Left hindlimb (tissue), 1 donor: ENCODE measurements at regions not wholly inside any gene's neighbourhood (a gene's known extent, or its start where the extent isn't known, plus 50 kb on each side); places are given as distances from the start of the nearest gene placed in this dataset.

ENCODE experiments used
- DNase-seq: peaks from one replicate; pipeline ENCODE4 v3.0.0-alpha.2; 2018

DNA sequence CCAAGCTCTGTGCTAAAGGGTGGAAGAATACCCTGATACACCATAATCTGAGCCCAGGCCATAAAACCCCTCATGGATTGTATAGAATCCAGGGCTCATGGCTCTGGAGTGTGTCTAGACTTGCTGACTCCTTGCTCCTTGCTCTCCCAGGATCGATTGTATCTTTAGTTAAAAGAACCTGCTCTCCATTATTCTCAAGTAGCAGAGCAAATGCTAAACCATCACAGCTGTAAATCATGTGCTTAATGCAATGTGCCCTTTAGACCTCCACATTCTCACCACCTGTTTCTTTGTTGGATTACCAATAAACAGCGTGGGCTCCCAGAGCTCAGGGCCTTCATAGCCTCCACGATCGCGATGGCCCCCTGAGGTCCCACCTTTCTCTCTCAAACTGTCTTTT is 411.6 kb upstream of the FBXO33 start:
- no peak for DNase-seq

DNA sequence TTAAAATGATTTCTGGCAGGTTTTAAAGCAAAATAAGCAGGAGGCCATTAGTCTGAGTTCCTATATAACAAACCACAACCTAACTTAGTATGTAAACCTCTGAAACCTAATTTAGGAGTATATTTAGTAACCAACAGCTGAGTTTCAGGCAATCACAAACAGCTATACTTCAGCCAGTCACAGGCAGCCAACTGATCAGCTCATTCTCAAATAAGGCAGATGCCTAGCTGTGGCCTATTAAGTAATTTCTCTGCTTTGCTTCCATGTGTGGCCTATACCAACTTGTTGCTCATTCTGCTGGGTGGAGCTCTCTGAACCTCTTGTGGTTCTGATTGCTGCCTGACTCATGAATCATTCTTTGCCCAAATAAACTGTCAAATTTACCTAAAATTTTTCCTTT is 408.9 kb upstream of the FBXO33 start:
- DNase-seq, result no peak

DNA sequence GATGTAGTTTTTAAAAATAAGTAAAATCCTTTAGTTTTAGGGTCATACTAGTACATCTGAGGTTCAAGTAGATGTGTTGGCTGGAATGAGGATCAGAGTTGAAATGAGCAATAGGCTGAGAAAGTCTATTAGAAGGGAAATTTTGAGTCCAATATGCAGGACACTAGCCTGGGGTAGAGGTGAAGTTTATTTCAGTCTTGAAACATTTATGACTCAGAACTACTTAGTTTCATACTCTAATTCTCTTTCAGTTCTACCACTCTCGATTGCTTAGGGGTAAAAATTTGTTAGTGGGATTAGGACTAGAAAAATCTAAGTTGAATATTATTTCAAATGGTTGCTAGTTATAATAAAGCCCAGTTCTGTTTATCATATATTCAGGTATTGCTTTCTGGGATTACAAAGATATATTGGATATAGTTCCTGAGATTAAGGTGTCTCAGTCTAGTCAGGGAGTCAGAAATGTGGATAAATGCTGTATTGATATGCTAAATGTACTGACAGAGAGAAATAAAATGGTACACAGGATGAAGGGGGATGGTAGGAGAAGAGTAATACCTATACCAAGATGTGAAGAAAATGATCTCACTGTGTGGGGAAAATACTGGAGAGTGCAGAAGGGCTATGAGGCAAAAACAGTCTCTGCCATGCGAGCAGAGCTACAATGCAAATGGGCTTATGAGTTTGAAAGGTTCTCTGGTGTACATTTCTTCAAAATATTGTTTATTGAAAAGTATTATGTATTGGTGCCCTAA is 395.8 kb upstream of the FBXO33 start:
- DNase-seq, result no peak

DNA sequence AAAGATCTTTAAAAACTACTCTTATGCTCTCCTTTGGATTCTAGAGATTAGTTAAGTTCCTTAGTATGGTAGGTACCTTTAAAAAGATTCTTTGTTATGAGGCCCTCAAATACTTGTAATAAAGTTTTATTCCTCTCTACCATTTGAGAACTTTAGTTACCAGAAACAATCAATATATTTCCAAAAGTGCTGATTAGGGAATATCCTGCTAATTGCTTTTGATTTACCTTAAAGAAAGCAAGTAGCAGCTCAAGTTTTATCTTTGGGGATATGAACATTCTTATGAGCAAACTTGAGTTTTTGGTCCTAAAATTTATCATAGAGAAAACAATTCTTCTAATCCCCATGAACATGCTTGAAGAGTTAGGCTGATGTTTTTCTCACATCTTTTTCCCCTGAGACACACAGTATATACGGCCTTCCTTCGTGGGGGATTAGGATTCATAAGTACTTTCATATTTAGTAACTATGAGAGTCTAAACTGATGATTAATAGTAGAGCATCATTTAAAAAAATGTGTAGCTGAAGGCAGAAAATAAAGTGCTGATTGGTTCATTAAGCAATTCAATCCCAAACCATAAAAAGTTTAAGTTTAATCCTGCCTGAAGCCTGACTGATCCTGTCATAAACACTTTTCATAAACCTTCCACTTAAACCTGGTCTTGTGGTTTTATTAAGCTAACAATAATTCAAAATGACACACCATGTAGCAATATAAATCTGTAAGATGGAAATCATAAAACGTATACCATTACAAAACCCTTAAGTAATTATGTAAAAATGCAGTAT is 380.5 kb upstream of the FBXO33 start:
- DNase-seq, result no peak

- no peak for DNase-seq
Observed at GRCh38 chr14:39807271-39807670, 375.0 kb upstream of the FBXO33 start.

DNA sequence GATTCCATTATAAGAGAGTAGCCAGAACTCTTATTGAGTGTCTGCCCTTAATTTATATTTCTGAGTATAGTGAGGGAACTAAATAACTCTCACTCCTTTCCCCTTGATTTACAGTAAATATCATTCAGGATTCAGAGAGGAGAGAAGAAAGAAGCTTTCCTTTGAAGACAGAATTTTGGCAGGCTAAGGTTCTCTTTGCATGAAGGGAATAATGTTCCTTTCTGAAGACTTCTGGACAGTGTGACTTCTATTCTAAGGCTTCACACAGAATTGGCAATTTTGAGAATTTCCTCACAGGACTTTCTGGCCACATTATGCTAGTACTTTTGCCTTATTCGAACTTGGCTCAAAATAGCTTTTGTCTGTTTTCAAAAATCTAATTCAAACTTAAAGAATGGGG is 352.2 kb upstream of the FBXO33 start:
- DNase-seq, result no peak

DNA sequence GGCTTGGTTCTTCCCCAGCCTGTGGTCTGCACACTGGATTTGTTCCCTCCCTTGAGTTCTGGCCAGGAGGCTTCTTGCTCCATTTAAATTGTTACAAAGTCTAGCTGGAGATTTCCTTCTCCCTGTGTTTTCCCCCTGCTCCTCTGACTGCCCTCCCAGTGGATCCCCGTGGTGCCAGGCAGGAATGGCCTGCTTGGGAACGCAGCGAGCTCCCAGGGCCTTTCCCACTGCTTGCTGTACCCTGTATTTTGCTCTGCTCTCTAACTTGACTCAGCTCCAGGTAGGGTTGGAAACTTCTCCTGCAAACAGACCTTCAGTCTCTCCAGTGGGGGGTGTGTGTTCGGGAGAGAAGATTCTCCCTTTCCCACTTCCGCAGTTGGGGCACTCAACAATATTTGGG is 349.2 kb upstream of the FBXO33 start:
- no peak for DNase-seq

- no peak for DNase-seq
Observed at GRCh38 chr14:39773387-39774126, 341.3 kb upstream of the FBXO33 start.

DNA sequence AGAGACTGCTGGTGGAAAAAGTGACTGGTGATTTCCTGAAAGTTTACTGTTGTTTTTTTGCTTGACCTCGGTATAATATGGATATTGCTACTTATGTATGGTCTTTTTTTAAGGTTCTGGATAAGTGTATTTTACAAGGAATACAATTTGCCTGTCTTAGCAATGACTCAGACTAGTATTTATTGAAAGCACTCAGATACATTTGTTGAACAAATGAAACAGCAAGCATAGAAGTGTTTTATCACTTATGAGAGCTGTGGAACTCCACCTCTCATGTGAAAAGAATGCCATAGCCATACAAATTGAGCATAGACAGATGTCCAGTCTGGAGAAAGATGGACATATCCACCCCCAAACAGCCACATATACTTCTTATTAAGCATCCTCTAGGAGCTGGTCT is 340.4 kb upstream of the FBXO33 start:
- DNase-seq, result no peak

- DNase-seq, result no peak
Observed at GRCh38 chr14:39768589-39768988, 336.4 kb upstream of the FBXO33 start.

DNA sequence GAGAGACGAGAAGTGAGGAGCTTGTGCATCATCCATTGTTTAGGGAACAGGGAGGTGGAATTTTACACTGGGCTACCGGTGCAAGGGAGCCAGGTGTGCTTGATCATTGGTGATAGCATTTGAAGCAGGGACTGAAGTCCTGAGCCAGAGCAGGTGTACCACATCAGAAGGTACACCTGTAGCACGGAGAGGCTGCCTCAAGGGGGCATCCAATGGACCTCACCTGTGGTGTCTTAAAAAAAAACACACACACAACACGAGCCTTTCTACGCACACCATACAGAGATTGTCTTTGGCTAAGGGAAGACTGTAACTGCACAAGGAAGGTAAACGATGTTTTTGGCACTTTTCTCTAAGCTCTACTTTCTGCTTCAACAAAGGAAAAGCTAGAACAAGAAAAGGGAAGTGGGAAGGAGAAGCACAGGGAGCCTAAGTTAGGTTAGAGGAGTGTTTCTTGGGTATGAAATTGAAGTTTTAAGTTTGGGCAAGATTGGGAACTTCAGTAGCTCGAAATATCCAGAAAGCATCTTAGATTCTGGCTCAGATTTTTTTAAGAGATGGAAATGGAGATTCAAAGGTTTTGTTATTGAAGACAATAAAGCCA is 334.3 kb upstream of the FBXO33 start:
- DNase-seq, result no peak

DNA sequence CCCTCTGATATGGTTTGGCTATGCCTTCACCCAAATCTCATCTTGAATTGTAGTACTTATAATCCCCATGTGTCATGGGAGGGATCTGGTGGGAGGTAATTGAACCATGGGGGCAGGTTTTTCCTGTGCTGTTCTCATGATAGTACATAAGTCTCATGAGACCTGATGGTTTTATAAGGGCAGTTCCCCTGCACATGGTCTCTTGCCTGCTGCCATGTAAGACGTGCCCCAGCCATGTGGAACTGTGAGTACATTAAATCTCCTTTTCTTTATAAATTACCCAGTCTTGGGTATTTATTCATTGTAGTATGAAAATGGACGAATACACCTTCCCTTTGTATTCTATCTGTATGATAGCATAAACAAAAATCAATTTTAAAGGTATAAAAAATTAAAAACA is 333.4 kb upstream of the FBXO33 start:
- DNase-seq, result no peak

DNA sequence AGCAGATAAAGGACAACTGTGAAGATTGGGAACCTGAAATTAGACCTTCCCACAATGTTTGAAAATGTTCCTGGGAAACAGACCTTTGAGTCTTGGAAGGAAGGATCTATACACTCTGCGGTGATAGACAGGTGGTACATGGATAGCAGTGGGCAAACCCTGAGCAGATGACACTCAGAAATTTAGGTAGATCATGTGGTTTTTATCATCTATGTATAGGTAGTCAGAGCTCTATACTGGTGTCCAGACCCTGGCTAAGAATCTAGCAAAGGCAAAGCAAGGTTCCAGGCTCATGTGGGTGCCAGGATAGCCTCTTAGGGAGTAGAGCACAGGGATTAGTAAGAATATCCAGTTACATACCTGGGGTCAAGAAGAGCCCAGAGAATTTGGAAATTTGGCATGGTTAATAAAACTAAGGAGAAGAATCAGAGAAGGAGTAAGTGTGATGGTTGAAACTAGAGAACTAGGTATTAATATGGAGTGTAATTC is 331.2 kb upstream of the FBXO33 start:
- DNase-seq, result no peak

GRCh38 chr14:39762576-39763401 is 330.6 kb upstream of the FBXO33 start:
- DNase-seq, result no peak

DNA sequence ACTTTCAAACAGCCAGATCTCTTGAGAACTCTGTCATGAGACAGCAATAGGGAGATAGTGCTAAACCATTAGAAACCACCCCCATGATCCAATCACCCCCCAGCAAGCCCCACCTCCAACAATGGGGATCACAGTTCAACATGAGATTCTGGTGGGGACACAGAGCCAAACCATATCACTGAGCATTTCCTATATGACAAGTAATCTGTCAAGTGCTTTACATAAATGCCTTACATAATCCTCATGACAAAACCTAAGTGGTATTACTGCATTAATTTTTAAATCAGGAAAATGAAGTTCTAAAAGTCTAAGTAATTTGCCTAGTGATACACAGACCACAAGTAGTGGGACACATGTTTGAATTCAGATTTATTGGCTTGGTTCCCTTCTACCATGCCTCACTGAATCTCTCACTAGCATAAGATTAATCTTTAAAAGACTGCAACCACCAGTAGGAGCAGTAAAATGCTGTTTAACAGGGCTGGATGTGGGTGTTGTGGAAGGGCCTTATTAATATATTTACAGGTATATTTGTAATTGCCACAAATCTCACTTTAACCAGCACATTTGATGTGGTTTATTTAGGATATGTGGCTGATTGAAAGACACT is 323.1 kb upstream of the FBXO33 start:
- DNase-seq, result no peak

DNA sequence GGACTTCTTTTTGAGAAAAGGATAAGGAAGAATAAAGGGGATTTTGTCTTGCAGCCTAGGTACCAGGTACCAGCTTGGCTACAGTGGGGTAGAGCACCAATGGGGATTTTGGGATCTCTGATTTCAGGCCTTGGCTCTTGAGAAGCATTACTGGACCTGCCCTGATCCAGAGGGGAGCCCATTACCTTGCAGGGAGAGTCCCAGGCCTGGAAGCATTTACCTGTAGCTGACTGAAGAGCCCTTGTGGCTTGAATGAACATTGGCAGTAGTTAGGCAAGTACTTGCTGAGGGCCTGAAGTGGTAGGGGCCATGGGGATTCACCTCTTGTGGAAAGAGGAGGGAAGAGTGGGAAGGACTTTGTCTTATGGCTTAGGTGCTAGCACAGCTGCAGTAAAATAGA is 308.2 kb upstream of the FBXO33 start:
- DNase-seq, result no peak

GRCh38 chr14:39739796-39740195 is 307.6 kb upstream of the FBXO33 start:
- DNase-seq, result no peak

DNA sequence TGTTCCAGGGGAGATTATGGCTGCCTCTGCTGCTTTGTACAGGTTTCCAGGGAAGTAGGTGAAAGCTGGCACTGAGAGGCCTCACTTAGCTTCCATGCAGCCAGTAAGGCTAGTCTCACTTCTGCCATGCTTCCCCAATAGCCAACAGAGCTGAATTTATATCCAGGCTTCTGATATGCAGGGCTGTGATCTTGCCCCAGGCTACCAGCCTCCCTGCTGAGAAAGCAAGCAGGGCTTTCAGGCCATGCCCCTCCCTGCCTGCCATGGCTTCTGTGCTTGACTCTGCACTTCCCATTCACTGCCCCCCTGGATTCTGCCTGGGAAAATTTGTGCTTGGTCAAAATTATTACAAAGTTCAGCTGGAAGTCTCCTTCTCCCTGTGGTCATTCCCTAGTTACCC is 302.1 kb upstream of the FBXO33 start:
- DNase-seq, result no peak

DNA sequence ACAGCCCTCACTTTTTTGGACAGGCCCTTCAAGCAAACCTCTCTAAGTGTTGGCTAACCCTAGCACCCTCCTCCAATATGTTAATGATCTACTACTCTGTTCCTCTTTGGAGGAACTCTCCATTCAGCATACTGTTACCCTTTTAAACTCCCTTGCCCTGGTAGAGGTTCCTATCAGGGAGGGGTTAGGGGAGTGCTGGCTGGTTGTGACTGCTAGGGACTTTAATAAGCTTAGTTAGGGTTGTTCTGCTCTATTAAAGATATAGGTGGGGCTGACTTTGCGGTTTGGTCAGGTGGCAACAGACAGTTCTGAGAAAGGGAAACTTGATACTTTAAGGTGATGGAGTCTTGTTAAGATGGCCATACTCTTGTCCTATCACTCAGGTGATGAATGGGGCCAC is 301.5 kb upstream of the FBXO33 start:
- no peak for DNase-seq

GRCh38 chr14:39731912-39732311 is 299.7 kb upstream of the FBXO33 start:
- DNase-seq, result no peak

- DNase-seq, result no peak
Observed at GRCh38 chr14:39726563-39726962, 294.3 kb upstream of the FBXO33 start.
